Smooth muscle cell (in vitro differentiated cells): ENCODE measurements at regions not wholly inside any gene's neighbourhood (a gene's known extent, or its start where the extent isn't known, plus 50 kb on each side); places are given as distances from the start of the nearest gene placed in this dataset.

ENCODE experiments used
- DNase-seq: peaks from one replicate; lab custom pipeline; 2025; ENCODE audit not compliant: unreplicated experiment; lab: John Stamatoyannopoulos, UW
- H2AFZ ChIP-seq: fragments of 200-600 bp; sonication (generic); 2 replicates; pipeline ENCODE4 v1.6.0; 2016; ENCODE audit warnings: antibody characterized with exemption, low read depth, mild to moderate bottlenecking
- H3F3A ChIP-seq: fragments of 200-600 bp; sonication (generic); 2 replicates; pipeline ENCODE4 v1.6.0; 2017; ENCODE audit warnings: antibody characterized with exemption, low read depth
- H3K27ac ChIP-seq: fragments of 200-600 bp; sonication (generic); 2 replicates; pipeline ENCODE4 v1.5.1; 2016; ENCODE audit warnings: low read depth, mild to moderate bottlenecking
- H3K27me3 ChIP-seq: fragments of 200-600 bp; sonication (generic); 2 replicates; pipeline ENCODE4 v1.6.1; 2016; ENCODE audit warnings: low read depth, mild to moderate bottlenecking
- H3K36me3 ChIP-seq: fragments of 200-600 bp; sonication (generic); 2 replicates; pipeline ENCODE4 v1.5.1; 2016; ENCODE audit warnings: low read depth
- H3K4me1 ChIP-seq: fragments of 200-600 bp; sonication (generic); 2 replicates; pipeline ENCODE4 v1.5.1; 2016; ENCODE audit warnings: low read depth
- H3K4me2 ChIP-seq: fragments of 200-600 bp; sonication (generic); 2 replicates; pipeline ENCODE4 v1.6.0; 2016; ENCODE audit warnings: mild to moderate bottlenecking
- H3K4me3 ChIP-seq: fragments of 200-600 bp; sonication (generic); 2 replicates; pipeline ENCODE4 v1.5.1; 2016; ENCODE audit warnings: mild to moderate bottlenecking
- H3K79me2 ChIP-seq: fragments of 200-600 bp; sonication (generic); 2 replicates; pipeline ENCODE4 v1.6.0; 2016; ENCODE audit warnings: low read depth, mild to moderate bottlenecking
- H3K9ac ChIP-seq: fragments of 200-600 bp; sonication (generic); 2 replicates; pipeline ENCODE4 v1.6.0; 2016; ENCODE audit warnings: low read depth
- H3K9me3 ChIP-seq: fragments of 200-600 bp; sonication (generic); replicated peaks from 2 replicates; pipeline ENCODE4 v1.5.1; 2016; ENCODE audit warnings: low read depth
- H4K20me1 ChIP-seq: fragments of 200-600 bp; sonication (generic); 2 replicates; pipeline ENCODE4 v1.6.0; 2016; ENCODE audit warnings: low read depth
- WGBS: methylation state at CpG from one replicate; pipeline ENCODE4 v1.1.7; 2016; ENCODE audit warnings: low lambda C conversion rate; 5-methylcytosine and 5-hydroxymethylcytosine counted together
- TF ChIP-seq, protein P1 (sequence below): fragments of 200-600 bp; sonication (generic); IDR thresholded peaks from 2 replicates; pipeline ENCODE4 v1.5.1; 2017; ENCODE audit warnings: borderline replicate concordance, mild to moderate bottlenecking, antibody characterized with exemption; ENCODE audit not compliant: insufficient read depth, poor library complexity, severe bottlenecking

DNA sequence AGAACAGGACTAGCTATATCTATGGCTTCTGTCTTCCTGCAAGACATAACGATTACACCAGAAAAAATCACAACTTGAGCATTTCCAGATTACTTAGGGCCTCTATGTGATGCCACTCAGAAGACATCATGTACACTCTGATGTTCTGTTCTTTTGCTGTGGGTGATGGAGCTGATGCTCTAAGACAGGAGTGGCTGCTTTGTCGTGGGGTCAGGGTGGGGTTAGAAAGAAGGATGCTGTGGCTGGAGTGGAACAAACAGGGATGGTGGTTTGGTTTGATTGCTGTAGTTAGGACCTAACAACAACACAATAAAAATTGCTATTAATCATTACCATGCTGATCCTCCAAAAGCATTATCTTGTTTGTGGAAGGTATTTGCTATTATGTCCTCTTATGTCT lies 120.3 kb upstream of the ARHGAP20 start:
- H3K27ac ChIP-seq, result peak overlapping the region; percentile 41

DNA sequence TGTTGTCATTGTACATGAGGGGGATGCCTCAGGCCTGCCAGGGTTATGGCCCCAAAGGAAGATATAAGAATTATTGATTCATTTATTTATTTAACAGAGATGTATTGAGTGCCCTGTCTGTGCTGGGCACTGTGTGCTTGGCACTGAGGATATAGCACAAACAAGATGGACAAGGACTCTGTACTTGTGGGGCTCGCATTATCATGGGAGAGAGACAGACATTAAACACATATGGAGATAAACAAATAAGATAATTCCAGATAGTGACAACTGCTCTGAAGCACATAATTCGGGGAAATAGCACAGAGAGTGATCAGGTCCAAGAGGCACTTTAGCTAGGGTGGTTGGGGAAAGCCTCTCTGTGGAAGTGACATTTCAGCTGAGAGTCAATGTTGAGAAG lies 119.8 kb upstream of the ARHGAP20 start:
- H3K36me3 ChIP-seq, result no peaks in the 10 kb centered on the region
- no peak overlapping the region for H2AFZ ChIP-seq
- no peak overlapping the region for H3K9ac ChIP-seq
- peaks cover 5% of the 10 kb centered on the region for H3K4me1 ChIP-seq
- H3K4me3 ChIP-seq, result no peak overlapping the region
- DNase-seq, result no peak
- no peaks in the 10 kb centered on the region for H3K9me3 ChIP-seq
- 83% methylated on average over 2 of the region's 2 CpGs for WGBS
- TF ChIP-seq, protein P1, sequence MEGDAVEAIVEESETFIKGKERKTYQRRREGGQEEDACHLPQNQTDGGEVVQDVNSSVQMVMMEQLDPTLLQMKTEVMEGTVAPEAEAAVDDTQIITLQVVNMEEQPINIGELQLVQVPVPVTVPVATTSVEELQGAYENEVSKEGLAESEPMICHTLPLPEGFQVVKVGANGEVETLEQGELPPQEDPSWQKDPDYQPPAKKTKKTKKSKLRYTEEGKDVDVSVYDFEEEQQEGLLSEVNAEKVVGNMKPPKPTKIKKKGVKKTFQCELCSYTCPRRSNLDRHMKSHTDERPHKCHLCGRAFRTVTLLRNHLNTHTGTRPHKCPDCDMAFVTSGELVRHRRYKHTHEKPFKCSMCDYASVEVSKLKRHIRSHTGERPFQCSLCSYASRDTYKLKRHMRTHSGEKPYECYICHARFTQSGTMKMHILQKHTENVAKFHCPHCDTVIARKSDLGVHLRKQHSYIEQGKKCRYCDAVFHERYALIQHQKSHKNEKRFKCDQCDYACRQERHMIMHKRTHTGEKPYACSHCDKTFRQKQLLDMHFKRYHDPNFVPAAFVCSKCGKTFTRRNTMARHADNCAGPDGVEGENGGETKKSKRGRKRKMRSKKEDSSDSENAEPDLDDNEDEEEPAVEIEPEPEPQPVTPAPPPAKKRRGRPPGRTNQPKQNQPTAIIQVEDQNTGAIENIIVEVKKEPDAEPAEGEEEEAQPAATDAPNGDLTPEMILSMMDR, result no peak
- H3K27me3 ChIP-seq, result no peaks in the 10 kb centered on the region
- H3K79me2 ChIP-seq, result no peaks in the 10 kb centered on the region
- no peak overlapping the region for H3K4me2 ChIP-seq
- H4K20me1 ChIP-seq, result no peaks in the 10 kb centered on the region
- no peak overlapping the region for H3K27ac ChIP-seq
- H3F3A ChIP-seq, result no peaks in the 10 kb centered on the region

More for the DNA sequence above, 120.3 kb upstream of the ARHGAP20 start:
- Histone ChIP-seq H3K27me3 (no peaks in the 10 kb centered on the region), H4K20me1 (no peaks in the 10 kb centered on the region), H2AFZ (peak overlapping the region; percentile 30), H3K79me2 (no peaks in the 10 kb centered on the region), H3K4me2 (peak overlapping the region; percentile 59), H3K9me3 (no peaks in the 10 kb centered on the region), H3K9ac (no peak overlapping the region), H3K4me3 (no peak overlapping the region), H3K36me3 (no peaks in the 10 kb centered on the region), H3F3A (no peaks in the 10 kb centered on the region), H3K4me1 (peaks cover 5% of the 10 kb centered on the region)
- no peak for DNase-seq
- TF ChIP-seq, protein P1, result no peak
- 79% methylated on average over 2 of the region's 2 CpGs for WGBS

DNA sequence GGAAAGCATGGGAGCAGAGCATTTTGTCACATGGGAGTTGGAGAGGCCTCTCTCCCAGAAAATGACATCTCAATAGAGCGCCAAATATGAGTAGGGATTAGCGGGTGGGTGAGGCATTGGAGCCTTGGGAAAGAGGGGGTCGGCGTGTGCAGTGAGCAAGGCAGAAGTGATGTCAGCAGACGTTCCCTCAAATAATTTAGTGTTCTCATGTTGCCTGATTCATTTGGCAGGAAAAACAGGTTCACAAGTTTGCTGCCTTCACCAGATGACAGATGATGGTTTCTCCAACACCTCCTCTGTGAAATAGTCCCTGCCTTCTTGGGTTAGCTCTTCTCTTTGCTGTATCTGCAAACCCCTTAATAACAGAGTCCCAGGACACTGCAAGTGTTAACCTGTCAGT lies 118.5 kb upstream of the ARHGAP20 start:
- DNase-seq, result no peak
- no peaks in the 10 kb centered on the region for H4K20me1 ChIP-seq
- no peak overlapping the region for H2AFZ ChIP-seq
- TF ChIP-seq, protein P1, result no peak
- H3K4me1 ChIP-seq, result peaks cover 5% of the 10 kb centered on the region
- no peak overlapping the region for H3K9ac ChIP-seq
- no peaks in the 10 kb centered on the region for H3K9me3 ChIP-seq
- H3K27me3 ChIP-seq, result no peaks in the 10 kb centered on the region
- no peaks in the 10 kb centered on the region for H3K36me3 ChIP-seq
- no peaks in the 10 kb centered on the region for H3F3A ChIP-seq
- WGBS, result 89% methylated on average over 5 of the region's 5 CpGs
- no peaks in the 10 kb centered on the region for H3K79me2 ChIP-seq
- no peak overlapping the region for H3K27ac ChIP-seq
- H3K4me3 ChIP-seq, result no peak overlapping the region
- no peak overlapping the region for H3K4me2 ChIP-seq

DNA sequence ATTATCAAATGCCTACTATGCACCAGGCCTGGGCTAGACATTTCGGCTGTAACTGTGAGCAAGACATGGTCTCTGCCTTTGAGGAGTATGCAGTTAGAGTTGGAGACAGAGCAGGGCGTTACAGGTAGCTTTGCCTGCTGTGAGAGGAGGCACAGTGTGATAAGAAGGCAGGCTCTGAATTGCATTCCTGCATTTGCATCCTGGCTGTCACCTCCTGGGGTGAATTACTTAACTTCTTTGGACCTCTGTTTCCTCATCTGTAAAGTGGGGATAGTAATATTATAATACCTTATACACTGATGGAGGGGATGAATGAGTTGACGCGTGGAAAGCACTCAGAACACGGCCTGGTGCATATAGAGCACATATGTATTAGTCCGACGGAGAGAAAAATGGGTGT lies 118.1 kb upstream of the ARHGAP20 start:
- H3K9ac ChIP-seq, result no peak overlapping the region
- TF ChIP-seq, protein P1, result no peak
- H3K4me1 ChIP-seq, result peaks cover 5% of the 10 kb centered on the region
- DNase-seq, result no peak
- no peak overlapping the region for H2AFZ ChIP-seq
- H4K20me1 ChIP-seq, result no peaks in the 10 kb centered on the region
- no peaks in the 10 kb centered on the region for H3K9me3 ChIP-seq
- no peaks in the 10 kb centered on the region for H3F3A ChIP-seq
- H3K4me3 ChIP-seq, result no peak overlapping the region
- no peaks in the 10 kb centered on the region for H3K79me2 ChIP-seq
- 77% methylated on average over 7 of the region's 7 CpGs for WGBS
- H3K27ac ChIP-seq, result no peak overlapping the region
- H3K36me3 ChIP-seq, result no peaks in the 10 kb centered on the region
- no peak overlapping the region for H3K4me2 ChIP-seq
- no peaks in the 10 kb centered on the region for H3K27me3 ChIP-seq
